GM10248 (cell line): ENCODE measurements at regions not wholly inside any gene's neighbourhood (a gene's known extent, or its start where the extent isn't known, plus 50 kb on each side); places are given as distances from the start of the nearest gene placed in this dataset.
"Not testable (repeated sequence)": the region's sequence is repeated elsewhere in the genome, so short reads cannot be mapped to it uniquely, and the experiment has no call there.

Source experiments
- CTCF ChIA-PET: fragments of 300-600 bp; sonication (Branson Sonifier 250); formaldehyde crosslinking; extraction: SDS; loops from one replicate; lab custom pipeline; 2021; ENCODE audit warnings: antibody characterized with exemption; lab: Yijun Ruan, JAX
- POLR2A ChIA-PET: fragments of 350-650 bp; sonication (Branson Sonifier 250); formaldehyde crosslinking; extraction: SDS; loops from one replicate; lab custom pipeline; 2020; ENCODE audit warnings: antibody characterized with exemption; lab: Yijun Ruan, JAX
- DNase-seq: peaks from one replicate; pipeline ENCODE4 v3.0.0; 2012; ENCODE audit errors: extremely low spot score
- CTCF ChIP-seq: IDR thresholded peaks from 2 replicates; pipeline ENCODE4 v1.5.1; 2012; ENCODE audit warnings: mild to moderate bottlenecking, low read depth; ENCODE audit errors: extremely low read depth, missing control alignments, control extremely low read depth

- POLR2A ChIA-PET = no interaction called here
- no peak for DNase-seq
- CTCF ChIA-PET = no interaction called here
- TF ChIP-seq CTCF = no peak
These were observed 895.5 kb upstream of the EPHA5 start for GRCh38 chr4:66565801-66566200.

GRCh38 chr4:66564901-66565651 lies 894.8 kb upstream of the EPHA5 start:
- ChIA-PET POLR2A (no interaction called here), CTCF (interaction anchor here (0.7 kb wide), 1 partner anchor 464 kb away, joined by 3 read pairs; no protein-coding TSS in a partner anchor)
- TF ChIP-seq CTCF = no peak
- no peak for DNase-seq

GRCh38 chr4:66562276-66562806 lies 892.1 kb upstream of the EPHA5 start:
- ChIA-PET POLR2A (no interaction called here), CTCF (no interaction called here)
- TF ChIP-seq CTCF = no peak
- no peak for DNase-seq

GRCh38 chr4:66561465-66562053 lies 891.3 kb upstream of the EPHA5 start:
- POLR2A ChIA-PET, DNase-seq: not testable (repeated sequence)
- CTCF ChIA-PET = interaction anchor here (0.9 kb wide), 1 partner anchor 8 kb away, joined by 3 read pairs; no protein-coding TSS in a partner anchor

GRCh38 chr4:66558651-66559050 lies 888.4 kb upstream of the EPHA5 start:
- DNase-seq = no peak
- no peak for TF ChIP-seq CTCF
- POLR2A ChIA-PET = no interaction called here
- CTCF ChIA-PET = interaction anchor here (1.4 kb wide), 1 partner anchor 12 kb away, joined by 3 read pairs; no protein-coding TSS in a partner anchor

GRCh38 chr4:66556651-66557278 lies 886.5 kb upstream of the EPHA5 start:
- DNase-seq = no peak
- POLR2A ChIA-PET = no interaction called here
- CTCF ChIA-PET = interaction anchor here (1.7 kb wide), 1 partner anchor 39 kb away, joined by 5 read pairs; no protein-coding TSS in a partner anchor
- no peak for TF ChIP-seq CTCF
